Small intestine (tissue), 7 donors: ENCODE measurements at regions not wholly inside any gene's neighbourhood (a gene's known extent, or its start where the extent isn't known, plus 50 kb on each side); places are given as distances from the start of the nearest gene placed in this dataset.

Source experiments
- DNase-seq, 2 donors: peaks; one replicate each; pipeline versions ENCODE4 v3.0.0 to v3.0.0-alpha.2; 2013
- FAIRE-seq: peaks from 2 replicates; lab custom pipeline; 2012; peaks lifted over from hg19 to GRCh38; lab: Jason Lieb, UNC
- H3K27ac ChIP-seq, 3 donors: one replicate each; pipeline ENCODE4 v1.5.1; 2013; ENCODE audit warnings: low read length in 2 of 3, mild to moderate bottlenecking in 2 of 3, control low read depth in 1 of 3, inconsistent platforms in 1 of 3, low read depth in 1 of 3, moderate library complexity in 1 of 3
- H3K27me3 ChIP-seq, 3 donors: one replicate each; pipeline ENCODE4 v1.6.1; 2013; ENCODE audit warnings: low read length in 3 of 3, inconsistent platforms in 1 of 3; ENCODE audit not compliant: control insufficient read depth in 3 of 3, insufficient read depth in 3 of 3
- H3K36me3 ChIP-seq, 3 donors: one replicate each; pipeline ENCODE4 v1.6.1; 2013; ENCODE audit warnings: low read length in 3 of 3, inconsistent platforms in 1 of 3, low read depth in 1 of 3, mild to moderate bottlenecking in 1 of 3, moderate library complexity in 1 of 3; ENCODE audit not compliant: control insufficient read depth in 3 of 3, insufficient read depth in 2 of 3
- H3K4me1 ChIP-seq, 3 donors: one replicate each; pipeline ENCODE4 v1.6.1; 2013; ENCODE audit warnings: low read length in 2 of 3, inconsistent platforms in 1 of 3, low read depth in 1 of 3, mild to moderate bottlenecking in 1 of 3, moderate library complexity in 1 of 3; ENCODE audit not compliant: control insufficient read depth in 3 of 3, insufficient read depth in 2 of 3
- H3K4me3 ChIP-seq, 3 donors: one replicate each; pipeline ENCODE4 v1.5.1; 2013; ENCODE audit warnings: low read length in 3 of 3, control low read depth in 1 of 3, inconsistent platforms in 1 of 3, low read depth in 1 of 3, mild to moderate bottlenecking in 1 of 3, moderate library complexity in 1 of 3
- H3K9me3 ChIP-seq, 2 donors: one replicate each; pipeline ENCODE4 v1.6.1; 2013; ENCODE audit warnings: low read depth in 1 of 2, low read length in 1 of 2; ENCODE audit not compliant: control insufficient read depth in 2 of 2, insufficient read depth in 1 of 2
- WGBS, 3 donors: extraction: QIAGEN DNeasy Blood & Tissue Kit; methylation state at CpG; one replicate each; pipeline ENCODE4 v1.1.7; 2013; 5-methylcytosine and 5-hydroxymethylcytosine counted together
- donor health status: healthy with polysubstance abuse.
- donor health status: control.
- donor health status: control.
- donor health status: Bipolar disorder and iron deficiency.
- donor health status: healthy.

DNA sequence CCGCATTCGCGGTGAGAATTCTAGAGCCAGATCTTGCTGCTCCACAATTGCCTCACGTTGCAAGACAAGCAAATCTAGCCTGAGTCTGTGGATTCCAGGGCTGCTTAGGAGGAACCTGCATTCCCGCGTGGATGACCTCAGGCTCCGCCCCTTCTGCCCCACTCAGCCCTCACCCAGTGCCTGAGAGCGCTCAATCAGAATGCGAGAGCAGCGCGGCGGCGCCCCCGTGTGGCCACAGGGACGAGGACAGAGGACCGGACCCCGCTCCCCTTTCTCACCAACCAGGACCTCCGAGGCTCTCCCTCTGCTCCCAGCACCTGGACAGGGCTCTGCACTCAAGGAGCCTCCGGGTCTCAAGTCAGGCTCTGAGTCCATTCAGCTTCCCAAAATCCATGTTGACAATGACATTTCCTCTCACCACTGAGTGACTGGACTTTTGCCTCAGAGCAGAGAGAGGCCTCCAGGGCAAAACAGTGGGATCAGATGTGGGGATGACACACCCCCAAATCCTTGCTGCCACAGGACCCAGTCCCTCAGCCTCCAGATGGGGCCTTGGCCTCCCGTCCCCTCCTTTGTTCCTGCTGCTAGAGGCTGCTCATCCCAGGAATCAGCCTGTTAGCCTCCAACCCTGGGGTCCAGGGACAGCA lies 52.0 kb downstream of the RPP21 start:
- Histone ChIP-seq H3K27me3 (peaks cover 0 to 32% (median 6%) of the 10 kb centered on the region in 3 donors), H3K27ac (no peak overlapping the region), H3K4me1 (peaks cover 0 to 3% (median 0%) of the 10 kb centered on the region in 3 donors), H3K9me3 (no peaks in the 10 kb centered on the region), H3K36me3 (no peaks in the 10 kb centered on the region), H3K4me3 (no peak overlapping the region)
- FAIRE-seq, result no peak
- peak; percentile 69 to 87 for DNase-seq
- WGBS, 3 donors, result 13 to 15% (median 13%) methylated on average over 19 to 20 of the region's 20 CpGs

DNA sequence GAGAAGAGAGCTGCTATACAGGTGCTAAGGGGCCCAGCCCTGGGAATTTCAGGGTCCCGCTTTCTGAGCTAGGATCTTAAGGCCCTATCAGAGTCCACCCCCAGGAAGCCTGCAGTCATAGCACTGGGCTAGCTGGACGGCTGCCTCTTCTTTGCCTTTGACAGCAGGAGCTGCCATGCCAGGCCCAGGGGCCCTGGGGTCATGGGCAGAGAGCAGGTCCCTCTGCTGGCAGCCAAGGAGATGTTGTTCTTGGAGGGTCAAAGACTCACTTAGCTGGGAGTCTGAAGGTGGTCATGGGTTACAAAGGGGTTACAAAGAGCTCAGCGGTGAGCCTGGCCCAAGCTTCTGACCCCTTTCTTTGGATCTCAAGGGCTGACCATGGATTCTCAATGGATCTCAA lies 52.7 kb downstream of the RPP21 start:
- no peak overlapping the region for H3K4me3 ChIP-seq
- FAIRE-seq, result no peak
- H3K27ac ChIP-seq, result no peak overlapping the region
- no peak for DNase-seq
- H3K27me3 ChIP-seq, result peaks cover 0 to 32% (median 6%) of the 10 kb centered on the region in 3 donors
- no peaks in the 10 kb centered on the region for H3K9me3 ChIP-seq
- H3K36me3 ChIP-seq, result no peaks in the 10 kb centered on the region
- WGBS, 3 donors, result 72 to 89% (median 75%) methylated on average over 3 of the region's 3 CpGs
- H3K4me1 ChIP-seq, result peaks cover 0 to 3% (median 0%) of the 10 kb centered on the region in 3 donors

DNA sequence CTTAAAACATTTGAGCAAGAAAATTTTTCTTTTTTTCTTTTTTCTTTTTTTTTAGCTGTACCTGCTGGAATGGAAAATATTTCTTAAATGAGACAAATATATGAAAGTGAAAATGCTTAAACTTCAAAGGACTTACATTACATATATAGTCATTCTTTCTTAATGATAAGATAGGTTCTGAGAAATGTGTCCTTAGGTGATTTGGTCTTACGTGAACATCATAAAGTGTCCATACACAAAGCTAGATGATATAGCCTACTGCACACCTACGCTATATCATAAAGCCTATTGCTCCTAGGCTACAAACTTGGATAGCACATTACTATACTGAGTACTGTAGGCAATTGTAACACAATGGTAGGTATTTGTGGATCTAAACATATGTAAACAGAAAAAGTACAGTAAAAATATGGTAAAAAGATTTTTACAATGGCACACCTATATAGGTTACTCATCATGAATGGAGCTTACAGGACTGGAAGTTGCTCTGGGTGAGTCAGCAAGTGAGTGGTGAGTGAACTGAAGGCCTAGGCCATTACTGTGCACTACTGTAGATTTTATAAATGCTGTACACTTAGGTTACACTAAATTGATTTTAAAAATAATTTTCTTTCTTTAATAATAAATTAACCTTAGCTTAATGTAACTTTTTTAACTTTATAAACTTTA lies 54.6 kb downstream of the RPP21 start:
- 81 to 88% (median 88%) methylated on average over 2 of the region's 2 CpGs for WGBS, 3 donors
- Histone ChIP-seq H3K27ac (no peak overlapping the region), H3K36me3 (no peaks in the 10 kb centered on the region), H3K4me1 (peaks cover 0 to 3% (median 0%) of the 10 kb centered on the region in 3 donors), H3K9me3 (no peaks in the 10 kb centered on the region), H3K4me3 (no peak overlapping the region), H3K27me3 (peaks cover 0 to 28% (median 10%) of the 10 kb centered on the region in 3 donors)
- no peak for FAIRE-seq
- DNase-seq, result no peak

DNA sequence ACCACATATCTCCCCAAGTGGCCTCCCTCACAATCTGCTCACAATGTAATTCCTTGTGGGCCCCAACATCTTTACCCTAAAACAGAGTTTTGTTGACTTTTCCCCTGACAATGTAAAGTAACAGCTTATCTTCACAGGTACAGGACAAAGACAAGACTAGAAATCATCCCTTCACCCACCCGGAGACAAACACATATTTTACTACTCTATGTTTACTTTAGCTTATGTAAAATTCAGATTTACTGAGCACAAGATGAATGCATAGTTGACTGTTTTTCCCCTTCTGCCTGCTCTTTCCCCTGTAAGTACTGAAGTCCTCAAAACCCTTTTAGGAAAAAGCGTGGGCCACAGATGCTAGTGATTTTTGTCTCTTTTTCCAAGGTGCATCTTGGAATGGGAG lies 61.0 kb downstream of the RPP21 start:
- Histone ChIP-seq H3K9me3 (peaks cover 1 to 5% of the 10 kb centered on the region in 2 donors), H3K27me3 (peaks cover 0 to 12% (median 7%) of the 10 kb centered on the region in 3 donors), H3K4me3 (no peak overlapping the region), H3K4me1 (no peaks in the 10 kb centered on the region), H3K27ac (no peak overlapping the region), H3K36me3 (no peaks in the 10 kb centered on the region)
- DNase-seq, result no peak
- FAIRE-seq, result no peak
- 31 to 53% (median 47%) methylated on average over 2 of the region's 2 CpGs for WGBS, 3 donors

DNA sequence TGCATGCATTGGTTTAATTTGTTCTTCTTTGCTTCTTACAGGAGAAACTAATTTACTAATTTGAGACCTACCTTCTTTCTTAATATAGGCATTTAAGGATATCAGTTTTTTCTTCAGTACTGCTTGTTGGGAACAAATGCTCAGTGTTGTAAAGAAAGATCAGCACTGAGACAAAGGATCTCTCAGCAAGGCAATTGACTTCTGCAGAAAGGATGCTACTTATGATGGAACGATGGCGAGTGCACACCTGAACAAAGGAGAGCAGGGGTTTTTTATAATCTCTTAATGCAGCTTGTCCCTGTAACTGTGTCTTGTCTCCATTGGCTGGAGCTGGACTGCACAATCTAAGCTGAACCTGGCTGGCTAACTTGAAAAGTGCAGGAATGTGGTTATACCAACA lies 64.2 kb downstream of the RPP21 start:
- FAIRE-seq (no peak), DNase-seq (no peak)
- H3K27me3 ChIP-seq, result peaks cover 0 to 20% (median 5%) of the 10 kb centered on the region in 3 donors
- no peak overlapping the region for H3K4me3 ChIP-seq
- no peak overlapping the region for H3K27ac ChIP-seq
- H3K4me1 ChIP-seq, result no peaks in the 10 kb centered on the region
- 65 to 88% (median 69%) methylated on average over 2 of the region's 2 CpGs for WGBS, 3 donors
- peaks cover 1 to 5% of the 10 kb centered on the region in 2 donors for H3K9me3 ChIP-seq
- no peaks in the 10 kb centered on the region for H3K36me3 ChIP-seq

DNA sequence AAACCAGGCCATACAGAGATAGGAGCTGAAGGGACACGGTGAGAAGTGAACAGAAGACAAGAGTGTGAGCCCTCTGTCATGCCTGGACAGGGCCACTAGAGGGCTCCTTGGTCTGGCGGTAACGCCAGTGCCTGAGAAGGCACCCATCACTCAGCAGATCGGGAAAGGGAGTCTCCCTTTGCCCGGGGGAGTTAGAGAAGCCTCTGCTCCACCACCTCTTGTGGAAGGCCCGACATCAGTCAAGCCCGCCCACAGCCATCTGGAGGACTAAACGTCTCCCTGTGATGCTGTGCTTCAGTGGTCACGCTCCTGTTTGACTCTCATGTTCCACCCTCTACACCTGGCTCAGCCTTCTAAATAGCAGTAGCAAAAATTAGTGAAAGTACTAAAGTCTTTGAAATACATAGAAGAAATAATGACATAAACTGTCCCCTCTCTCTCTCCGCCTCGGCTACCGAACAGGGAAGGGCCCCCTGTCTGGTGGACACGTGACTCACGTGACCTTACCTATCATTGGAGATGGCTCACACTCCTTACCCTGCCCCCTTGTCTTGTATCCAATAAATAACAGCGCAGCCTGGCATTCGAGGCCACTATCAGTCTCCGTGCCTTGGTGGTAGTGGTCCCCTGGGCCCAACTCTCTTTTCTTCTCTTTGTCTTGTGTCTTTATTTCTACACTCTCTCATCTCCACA lies 66.7 kb downstream of the RPP21 start:
- Histone ChIP-seq H3K4me3 (no peak overlapping the region), H3K36me3 (no peaks in the 10 kb centered on the region), H3K27ac (no peak overlapping the region), H3K4me1 (no peaks in the 10 kb centered on the region), H3K9me3 (peaks cover 1 to 5% of the 10 kb centered on the region in 2 donors), H3K27me3 (peaks cover 0 to 30% (median 5%) of the 10 kb centered on the region in 3 donors)
- FAIRE-seq, result no peak
- peak; percentile 46 to 55 for DNase-seq
- WGBS, 3 donors, result 25 to 40% (median 33%) methylated on average over 17 of the region's 17 CpGs

DNA sequence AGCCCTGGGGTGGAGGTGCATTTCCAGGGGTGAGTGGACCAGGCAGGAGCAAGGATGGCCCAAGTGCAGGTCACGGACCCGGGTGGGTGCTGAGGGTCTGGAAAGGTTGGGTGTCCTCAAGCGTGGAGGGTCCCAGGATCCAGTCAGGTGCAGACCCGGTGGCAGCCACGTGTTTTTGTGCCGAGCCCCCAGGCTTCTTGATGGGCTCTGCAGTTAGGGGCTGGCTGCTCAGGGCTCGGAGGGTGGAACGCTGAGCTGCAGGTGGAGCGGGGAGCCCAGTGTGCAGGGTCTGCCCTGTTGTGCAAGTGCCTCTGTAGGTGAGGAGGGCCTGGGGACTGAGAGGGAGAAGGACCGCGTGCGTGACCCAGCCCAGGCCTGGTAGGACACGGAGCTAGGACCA lies 70.9 kb upstream of the HLA-E start:
- H3K27me3 ChIP-seq, result peaks cover 0 to 41% (median 5%) of the 10 kb centered on the region in 3 donors
- H3K4me3 ChIP-seq, result no peak overlapping the region
- WGBS, 3 donors, result 71 to 82% (median 79%) methylated on average over 13 of the region's 13 CpGs
- FAIRE-seq (no peak), DNase-seq (no peak)
- no peaks in the 10 kb centered on the region for H3K36me3 ChIP-seq
- no peaks in the 10 kb centered on the region for H3K9me3 ChIP-seq
- H3K4me1 ChIP-seq, result no peaks in the 10 kb centered on the region
- no peak overlapping the region for H3K27ac ChIP-seq

DNA sequence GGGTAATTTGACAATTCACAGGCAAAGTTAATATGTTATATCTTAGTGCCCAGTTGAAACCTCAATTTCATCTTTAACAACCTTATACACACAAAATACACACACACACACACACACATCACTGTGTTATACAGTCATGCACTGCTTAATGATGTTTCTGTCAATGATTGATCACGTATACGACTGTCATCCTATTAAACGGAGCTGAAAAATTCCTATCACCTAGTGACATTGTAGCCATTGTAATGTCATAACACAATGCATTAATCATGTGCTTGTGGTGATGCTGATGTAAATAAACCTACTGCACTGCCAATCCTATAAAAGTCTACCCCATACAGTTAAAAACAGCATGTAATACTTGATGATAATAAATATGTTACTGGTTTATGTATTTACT lies 64.8 kb upstream of the HLA-E start:
- no peaks in the 10 kb centered on the region for H3K9me3 ChIP-seq
- H3K4me1 ChIP-seq, result no peaks in the 10 kb centered on the region
- FAIRE-seq, result no peak
- DNase-seq, result no peak
- WGBS, 3 donors, result 21 to 55% (median 47%) methylated on average over 3 of the region's 3 CpGs
- H3K27me3 ChIP-seq, result peaks cover 0 to 13% (median 2%) of the 10 kb centered on the region in 3 donors
- H3K4me3 ChIP-seq, result no peak overlapping the region
- H3K36me3 ChIP-seq, result no peaks in the 10 kb centered on the region
- H3K27ac ChIP-seq, result no peak overlapping the region
